ENCODE measurements at regions not wholly inside any gene's neighbourhood (a gene's known extent, or its start where the extent isn't known, plus 50 kb on each side); places are given as distances from the start of the nearest gene placed in this dataset.
A peak's percentile ranks its signal among the peaks of the same experiment; 100 is the strongest.
"Not testable (repeated sequence)": the region's sequence is repeated elsewhere in the genome, so short reads cannot be mapped to it uniquely, and the experiment has no call there.

DNA sequence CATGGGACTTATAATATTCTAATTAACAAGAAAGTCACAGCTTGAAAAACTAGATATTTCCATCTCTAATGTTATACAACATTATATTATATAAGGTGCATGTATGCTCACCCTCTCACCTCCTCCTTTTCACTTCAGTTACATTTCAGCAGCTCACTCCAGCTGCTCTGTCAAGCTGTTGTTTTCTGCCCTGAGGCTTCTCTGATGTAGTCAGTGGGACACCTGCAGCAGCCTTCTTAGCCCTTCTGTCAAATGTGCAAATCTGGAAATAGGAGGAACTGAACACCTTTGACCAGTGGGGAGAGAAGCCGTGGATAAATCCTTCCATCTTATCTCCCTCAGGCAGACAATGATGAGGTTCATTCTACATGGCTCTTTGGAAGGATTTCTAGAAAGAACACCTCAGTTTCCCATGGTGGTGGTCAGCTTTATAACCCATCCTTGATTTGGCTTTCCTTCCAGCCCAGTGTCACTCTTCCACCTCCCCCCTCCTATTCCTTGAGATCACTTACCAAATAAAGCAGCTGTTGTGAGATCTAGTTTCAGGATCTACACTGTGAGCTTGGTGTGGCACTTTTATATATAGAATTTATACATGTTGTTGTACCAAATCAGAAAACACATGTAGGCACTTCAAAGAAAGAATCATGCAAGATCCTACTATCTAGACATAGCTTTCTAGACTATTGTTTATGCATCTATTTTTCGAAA lies 79.6 kb upstream of the STK38L start:
- DNase-seq (ENCODE audit: low read depth in 2 of 2): no peak
- TF ChIP-seq CTCF (IDR thresholded peaks at IDR 0.05; ENCODE audit: low read depth, low read length): no peak
- H3K4me3 ChIP-seq (replicated peaks in 1 of 2; ENCODE audit: low read depth in 2 of 2, low read length in 2 of 2): no peak overlapping the region

DNA sequence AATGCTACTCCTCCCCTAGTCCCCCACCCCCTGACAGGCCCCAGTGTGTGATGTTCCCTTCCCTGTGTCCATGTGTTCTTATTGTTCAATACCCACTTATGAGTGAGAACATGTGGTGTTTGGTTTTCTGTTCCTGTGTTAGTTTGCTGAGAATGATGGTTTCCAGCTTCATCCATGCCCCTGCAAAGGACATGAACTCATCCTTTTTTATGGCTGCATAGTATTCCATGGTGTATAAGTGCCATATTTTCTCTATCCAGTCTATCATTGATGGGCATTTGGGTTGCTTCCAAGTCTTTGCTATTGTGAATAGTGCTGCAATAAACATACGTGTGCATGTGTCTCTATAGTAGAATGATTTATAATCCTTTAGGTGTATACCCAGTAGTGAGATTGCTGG lies 78.1 kb upstream of the STK38L start:
- not testable (repeated sequence) for H3K4me3 ChIP-seq (replicated peaks in 1 of 2; ENCODE audit: low read depth in 2 of 2, low read length in 2 of 2); DNase-seq (ENCODE audit: low read depth in 2 of 2)

DNA sequence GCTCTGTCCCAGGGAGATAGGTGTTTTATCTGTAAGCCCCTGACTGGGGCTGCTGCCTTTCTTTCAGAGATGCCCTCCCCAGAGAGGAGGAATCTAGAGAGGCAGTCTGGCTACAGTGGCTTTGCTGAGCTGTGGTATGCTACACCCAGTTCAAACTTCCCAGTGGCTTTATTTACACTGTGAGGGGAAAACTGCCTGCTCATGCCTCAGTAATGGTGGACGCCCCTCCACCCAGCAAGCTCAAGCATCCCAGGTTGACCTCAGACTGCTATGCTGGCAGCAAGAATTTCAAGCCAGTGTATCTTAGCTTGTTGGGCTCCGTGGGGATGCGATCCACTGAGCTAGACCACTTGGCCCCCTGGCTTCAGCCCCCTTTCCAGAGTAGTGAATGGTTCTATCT lies 72.6 kb upstream of the STK38L start:
- not testable (repeated sequence) for H3K4me3 ChIP-seq (replicated peaks in 1 of 2; ENCODE audit: low read depth in 2 of 2, low read length in 2 of 2); DNase-seq (ENCODE audit: low read depth in 2 of 2)

GRCh38 chr12:27176765-27177164 lies 67.3 kb upstream of the STK38L start:
- peak; percentile 59 to 94 for DNase-seq (ENCODE audit: low read depth in 2 of 2)
- TF ChIP-seq CTCF (IDR thresholded peaks at IDR 0.05; ENCODE audit: low read depth, low read length): no peak

DNA sequence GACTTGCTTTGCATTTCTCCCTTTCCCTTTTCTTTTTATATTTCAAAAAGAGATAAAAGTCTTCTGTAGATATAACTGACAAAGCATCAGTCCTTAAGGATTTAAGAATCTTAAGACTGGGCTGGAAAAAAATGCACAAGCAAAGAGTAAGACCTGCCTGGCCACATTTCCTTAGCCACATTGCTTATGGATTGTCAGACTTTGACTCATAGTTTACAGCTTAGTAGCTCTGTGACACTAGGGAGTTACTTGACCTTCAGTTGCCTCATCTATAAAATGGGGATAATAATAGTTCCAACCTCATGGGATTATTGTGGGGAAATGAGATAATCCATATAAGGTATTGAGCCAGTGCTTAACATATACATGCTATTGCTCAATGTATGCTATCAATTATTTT lies 66.4 kb upstream of the STK38L start:
- peak; percentile 46 to 95 for DNase-seq (ENCODE audit: low read depth in 2 of 2)
- TF ChIP-seq CTCF (IDR thresholded peaks at IDR 0.05; ENCODE audit: low read depth, low read length): no peak
- H3K4me3 ChIP-seq (replicated peaks in 1 of 2; ENCODE audit: low read depth in 2 of 2, low read length in 2 of 2): no peak overlapping the region

More at GRCh38 chr12:27176765-27177164, 67.3 kb upstream of the STK38L start:
- no peak overlapping the region for H3K4me3 ChIP-seq (replicated peaks in 1 of 2; ENCODE audit: low read depth in 2 of 2, low read length in 2 of 2)

GRCh38 chr12:27178255-27178654 lies 65.8 kb upstream of the STK38L start:
- no peak for TF ChIP-seq CTCF (IDR thresholded peaks at IDR 0.05; ENCODE audit: low read depth, low read length)
- no peak overlapping the region for H3K4me3 ChIP-seq (replicated peaks in 1 of 2; ENCODE audit: low read depth in 2 of 2, low read length in 2 of 2)
- DNase-seq (ENCODE audit: low read depth in 2 of 2): peak in 1 of 2 donors; percentile 46

DNA sequence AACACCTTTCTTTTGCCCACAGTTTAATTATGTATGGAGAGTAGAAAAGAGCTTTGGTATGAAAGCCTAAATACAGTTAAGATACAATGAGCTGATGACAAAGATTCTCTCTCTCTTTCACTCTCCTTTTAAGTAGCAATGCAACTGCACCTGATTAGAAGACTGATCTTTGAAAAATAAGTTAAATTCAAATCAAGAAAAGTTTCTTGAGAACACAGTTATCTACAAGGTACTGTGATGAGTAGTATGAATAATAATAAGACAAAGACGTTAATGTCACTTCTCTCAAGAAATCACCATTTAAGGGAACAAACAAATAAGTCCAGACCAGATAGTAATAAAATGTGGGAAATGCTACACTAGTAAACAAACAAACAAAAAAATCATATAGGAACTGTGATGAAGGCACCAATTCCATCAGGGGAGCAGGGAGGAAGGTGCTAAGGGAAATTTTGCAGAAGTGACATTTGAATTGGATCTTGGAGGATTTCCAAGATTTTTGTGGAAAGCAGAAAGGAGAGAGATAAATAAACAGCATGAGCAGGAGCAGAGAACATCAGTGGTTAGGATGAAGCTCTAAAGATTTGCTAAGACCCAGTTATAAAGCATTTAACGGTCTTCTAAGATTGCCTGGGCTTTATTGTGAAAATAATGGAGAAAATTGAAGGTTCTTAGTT lies 65.2 kb upstream of the STK38L start:
- TF ChIP-seq CTCF (IDR thresholded peaks at IDR 0.05; ENCODE audit: low read depth, low read length): no peak
- H3K4me3 ChIP-seq (replicated peaks in 1 of 2; ENCODE audit: low read depth in 2 of 2, low read length in 2 of 2): no peak overlapping the region
- DNase-seq (ENCODE audit: low read depth in 2 of 2): peak; percentile 44 to 66
